Duodenal mucosa (tissue), 2 donors: ENCODE measurements at regions not wholly inside any gene's neighbourhood (a gene's known extent, or its start where the extent isn't known, plus 50 kb on each side); places are given as distances from the start of the nearest gene placed in this dataset.

Source experiments
- H3K27ac ChIP-seq: one replicate; pipeline ENCODE4 v1.7.0; 2013; ENCODE audit warnings: low read depth, low read length
- H3K27me3 ChIP-seq, 2 donors: one replicate each; pipeline ENCODE4 v1.7.0; 2013; ENCODE audit warnings: low read length in 2 of 2, control low read depth in 1 of 2; ENCODE audit not compliant: insufficient read depth in 2 of 2, control insufficient read depth in 1 of 2
- H3K36me3 ChIP-seq, 2 donors: one replicate each; pipeline ENCODE4 v1.7.0; 2013; ENCODE audit warnings: low read length in 2 of 2, control low read depth in 1 of 2; ENCODE audit not compliant: insufficient read depth in 2 of 2, control insufficient read depth in 1 of 2
- H3K4me1 ChIP-seq, 2 donors: one replicate each; pipeline ENCODE4 v1.7.0; 2013; ENCODE audit warnings: low read length in 2 of 2, control low read depth in 1 of 2; ENCODE audit not compliant: insufficient read depth in 2 of 2, control insufficient read depth in 1 of 2
- H3K4me3 ChIP-seq, 2 donors: one replicate each; pipeline ENCODE4 v1.7.0; 2013; ENCODE audit warnings: low read length in 2 of 2, low read depth in 1 of 2
- H3K9ac ChIP-seq, 2 donors: one replicate each; pipeline ENCODE4 v1.7.0; 2013; ENCODE audit warnings: low read length in 2 of 2, low read depth in 1 of 2
- H3K9me3 ChIP-seq, 2 donors: one replicate each; pipeline ENCODE4 v1.7.0; 2013; ENCODE audit warnings: low read length in 2 of 2, control low read depth in 1 of 2; ENCODE audit not compliant: control insufficient read depth in 1 of 2

DNA sequence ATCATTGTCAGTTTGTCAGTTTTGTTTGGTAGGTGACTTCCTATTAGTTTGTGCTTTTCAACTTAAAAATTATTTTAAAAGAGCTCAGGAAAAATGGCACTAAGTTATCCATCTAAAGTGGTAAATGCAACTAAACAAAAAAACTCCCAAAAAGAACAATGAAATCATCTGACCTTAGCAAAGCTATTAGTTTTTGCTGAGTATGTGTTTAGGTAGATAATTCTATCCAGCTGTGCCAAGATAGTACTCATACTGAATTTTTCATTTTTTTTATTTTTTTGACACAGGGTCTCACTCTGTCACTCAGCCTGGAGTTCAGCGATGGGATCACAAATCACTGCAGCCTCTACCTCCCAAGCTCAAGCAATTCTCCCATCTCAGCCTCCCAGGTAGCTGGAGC is 645.3 kb downstream of the TBC1D4 start:
- Histone ChIP-seq H3K36me3 (no peaks in the 10 kb centered on the region), H3K27me3 (no peaks in the 10 kb centered on the region), H3K4me1 (no peaks in the 10 kb centered on the region), H3K27ac (no peak overlapping the region), H3K9me3 (no peaks in the 10 kb centered on the region), H3K4me3 (no peak overlapping the region), H3K9ac (no peak overlapping the region)

DNA sequence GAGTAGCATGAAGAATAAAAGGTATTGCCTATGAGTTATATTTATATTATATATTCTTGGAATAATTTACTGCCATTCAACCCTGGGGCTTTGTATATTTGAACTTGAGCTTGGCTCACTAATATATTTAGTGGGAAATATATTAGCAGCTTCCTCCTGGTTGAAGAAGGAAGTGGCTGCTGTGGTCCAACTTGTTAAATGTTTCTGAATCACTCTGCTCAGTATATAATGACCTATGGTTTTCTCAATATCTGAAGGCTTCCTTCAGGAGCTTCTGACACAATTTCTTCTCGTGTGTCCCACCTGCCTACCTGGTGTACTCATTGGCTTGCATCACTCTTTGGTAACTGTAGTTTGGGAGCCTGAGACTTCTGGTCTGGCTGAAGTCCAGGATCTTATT is 646.4 kb downstream of the TBC1D4 start:
- no peak overlapping the region for H3K27ac ChIP-seq
- H3K9me3 ChIP-seq, result no peaks in the 10 kb centered on the region
- H3K4me3 ChIP-seq, result no peak overlapping the region

DNA sequence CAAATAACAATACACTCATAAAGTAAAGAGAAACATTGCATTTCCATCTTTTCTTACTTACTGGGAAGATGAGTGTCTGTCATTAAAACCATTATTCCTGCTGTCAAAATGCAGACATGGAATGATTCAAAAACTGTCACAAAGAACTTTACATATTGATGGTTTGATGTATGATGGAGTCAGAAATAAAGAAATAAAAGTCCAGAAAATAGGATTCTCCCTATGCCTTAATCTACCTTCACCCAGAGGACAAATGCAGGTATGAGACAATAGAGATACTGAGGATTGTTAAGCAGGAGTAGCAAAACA is 656.1 kb downstream of the TBC1D4 start:
- Histone ChIP-seq H3K36me3 (no peaks in the 10 kb centered on the region), H3K27me3 (no peaks in the 10 kb centered on the region), H3K9ac (no peak overlapping the region), H3K4me1 (no peaks in the 10 kb centered on the region), H3K27ac (no peak overlapping the region), H3K4me3 (no peak overlapping the region), H3K9me3 (no peaks in the 10 kb centered on the region)

More for the DNA sequence above, 646.4 kb downstream of the TBC1D4 start:
- Histone ChIP-seq H3K36me3 (no peaks in the 10 kb centered on the region), H3K9ac (no peak overlapping the region), H3K4me1 (no peaks in the 10 kb centered on the region), H3K27me3 (no peaks in the 10 kb centered on the region)

DNA sequence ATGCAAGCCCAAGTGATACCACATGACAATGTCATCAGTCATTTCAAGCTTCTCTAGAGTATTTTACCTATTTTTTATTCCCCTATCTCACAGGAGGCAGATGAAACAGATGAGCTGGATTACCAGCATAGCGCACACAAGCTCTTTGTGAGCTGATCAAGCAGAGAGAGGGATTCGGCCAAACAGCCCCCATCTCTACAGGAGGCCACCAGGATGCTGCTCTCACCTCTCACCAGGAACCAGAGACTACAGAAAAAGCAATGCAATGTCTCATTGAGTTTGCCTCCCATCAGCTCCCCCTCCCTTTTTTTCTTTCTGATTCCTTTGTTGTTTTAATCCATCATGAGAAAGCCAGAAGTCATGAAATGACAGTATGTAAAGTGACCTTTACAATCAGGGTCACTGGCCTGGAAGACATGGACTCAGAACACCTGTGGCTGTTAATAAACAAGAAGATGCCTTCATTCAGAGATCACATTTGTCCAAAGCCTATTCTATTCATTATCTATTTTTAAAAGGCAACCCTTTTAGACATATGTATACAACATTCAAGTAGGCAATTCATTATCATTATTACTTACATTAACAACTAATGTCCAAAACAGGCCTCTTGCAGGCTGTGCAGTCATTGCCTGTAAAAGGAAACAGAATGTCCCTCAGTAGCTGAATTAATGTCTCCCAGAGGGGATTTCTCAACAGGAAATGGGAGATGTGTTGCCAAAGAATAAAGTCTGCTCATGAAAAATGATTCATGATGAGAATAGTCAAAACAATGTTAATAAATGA is 656.6 kb downstream of the TBC1D4 start:
- no peaks in the 10 kb centered on the region for H3K36me3 ChIP-seq
- no peak overlapping the region for H3K4me3 ChIP-seq
- no peaks in the 10 kb centered on the region for H3K27me3 ChIP-seq
- H3K9ac ChIP-seq, result no peak overlapping the region
- H3K4me1 ChIP-seq, result no peaks in the 10 kb centered on the region
- no peak overlapping the region for H3K27ac ChIP-seq
- H3K9me3 ChIP-seq, result no peaks in the 10 kb centered on the region

DNA sequence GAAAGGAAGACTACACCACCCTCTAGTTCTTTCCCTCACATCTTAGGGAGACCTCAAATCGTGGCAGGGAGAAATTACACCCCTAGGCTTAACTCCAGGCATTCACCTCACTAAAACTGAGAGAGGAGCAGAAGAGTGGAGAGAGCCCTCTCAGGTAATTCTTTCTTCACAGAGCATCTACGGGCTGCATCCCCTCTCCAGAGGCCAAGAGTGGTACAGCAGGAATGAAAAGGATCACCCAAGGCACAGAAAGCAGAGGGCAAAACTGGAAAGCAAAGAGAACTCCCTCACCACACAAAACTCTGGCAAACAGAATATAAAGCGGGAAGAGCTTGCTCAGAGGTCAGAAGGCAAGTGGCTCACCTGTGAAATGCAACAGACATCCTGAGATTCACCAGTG is 661.2 kb downstream of the TBC1D4 start:
- H3K4me1 ChIP-seq, result no peaks in the 10 kb centered on the region
- H3K9me3 ChIP-seq, result no peaks in the 10 kb centered on the region
- H3K27me3 ChIP-seq, result no peaks in the 10 kb centered on the region
- H3K9ac ChIP-seq, result no peak overlapping the region
- H3K27ac ChIP-seq, result no peak overlapping the region
- H3K36me3 ChIP-seq, result no peaks in the 10 kb centered on the region
- H3K4me3 ChIP-seq, result no peak overlapping the region

DNA sequence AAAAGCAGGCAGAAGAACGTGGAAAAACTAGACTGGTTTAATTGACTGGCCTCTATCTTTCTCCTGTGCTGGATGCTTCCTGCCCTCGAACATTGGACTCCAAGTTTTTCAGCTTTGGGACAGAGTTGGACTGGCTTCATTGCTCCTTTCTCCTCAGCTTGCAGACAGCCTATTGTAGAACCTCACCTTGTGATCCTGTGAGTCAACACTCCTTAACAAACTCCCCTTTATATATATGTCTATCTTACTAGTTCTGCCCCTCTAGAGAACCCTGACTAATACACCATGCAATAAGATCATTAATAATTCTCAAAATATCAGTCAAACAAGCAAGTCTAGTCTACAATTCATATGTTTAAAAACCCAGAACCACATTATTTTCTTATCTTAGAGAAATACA is 662.4 kb downstream of the TBC1D4 start:
- Histone ChIP-seq H3K27ac (no peak overlapping the region), H3K27me3 (no peaks in the 10 kb centered on the region), H3K9me3 (no peaks in the 10 kb centered on the region), H3K36me3 (no peaks in the 10 kb centered on the region), H3K4me3 (no peak overlapping the region), H3K4me1 (no peaks in the 10 kb centered on the region), H3K9ac (no peak overlapping the region)

DNA sequence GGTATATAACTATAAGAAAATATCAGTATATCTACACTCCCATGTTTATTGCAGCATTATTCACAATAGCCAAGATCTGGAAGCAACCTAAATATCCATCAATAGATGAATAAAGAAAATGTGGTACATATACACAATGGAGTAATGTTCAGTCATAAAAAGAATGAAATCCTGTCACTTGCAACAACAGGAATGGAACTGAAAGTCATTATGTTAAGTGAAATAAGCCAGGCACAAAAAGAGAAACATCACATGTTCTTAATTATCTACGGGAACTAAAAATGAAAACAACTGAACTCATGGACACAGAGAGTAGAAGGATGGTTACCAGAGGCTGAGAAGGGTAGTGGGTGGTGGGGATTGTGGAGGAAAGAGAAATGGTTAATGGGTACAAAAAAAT is 665.2 kb downstream of the TBC1D4 start:
- Histone ChIP-seq H3K4me1 (no peaks in the 10 kb centered on the region), H3K9ac (no peak overlapping the region), H3K27me3 (no peaks in the 10 kb centered on the region), H3K9me3 (no peaks in the 10 kb centered on the region), H3K27ac (no peak overlapping the region), H3K36me3 (no peaks in the 10 kb centered on the region), H3K4me3 (no peak overlapping the region)

DNA sequence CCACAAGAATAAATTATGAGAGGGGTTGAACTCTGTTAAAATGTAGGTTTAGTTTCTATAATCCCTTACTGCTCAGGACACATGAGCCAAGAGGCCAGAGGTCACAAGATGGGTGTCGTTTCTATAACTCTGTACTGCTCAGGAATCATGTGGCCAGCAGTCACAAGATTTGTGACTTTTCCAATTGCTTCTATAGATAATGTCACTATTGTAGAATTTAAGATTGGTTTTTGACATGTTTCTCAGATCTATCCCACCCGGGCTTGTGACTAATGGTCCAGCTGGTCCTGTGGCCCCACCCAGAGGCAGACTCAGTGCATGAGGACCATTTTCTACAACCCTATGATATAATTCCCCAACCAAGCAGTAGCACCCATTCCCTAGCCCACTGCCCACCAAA is 662.0 kb upstream of the KLF12 start:
- Histone ChIP-seq H3K36me3 (no peaks in the 10 kb centered on the region), H3K4me3 (no peak overlapping the region), H3K9me3 (no peaks in the 10 kb centered on the region), H3K9ac (no peak overlapping the region), H3K4me1 (no peaks in the 10 kb centered on the region), H3K27ac (no peak overlapping the region), H3K27me3 (no peaks in the 10 kb centered on the region)

DNA sequence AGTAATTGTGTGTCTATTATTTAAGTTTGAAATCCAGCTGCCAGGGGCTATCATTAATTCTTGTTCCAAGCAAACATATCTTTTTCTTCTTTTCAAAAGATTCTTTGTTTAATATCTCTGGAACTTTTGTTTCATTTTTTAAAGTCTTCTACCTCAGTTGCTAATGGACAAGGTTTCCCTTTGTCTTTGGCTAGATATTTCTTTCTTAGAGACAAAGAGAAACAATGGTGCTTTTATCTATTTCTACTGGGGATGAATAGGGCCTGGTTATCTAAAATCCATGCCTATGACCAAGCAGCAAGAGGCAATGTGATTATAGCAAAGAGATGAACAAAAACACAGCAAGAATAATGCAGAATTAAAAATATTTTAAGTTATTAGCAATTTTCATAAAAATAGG is 661.3 kb upstream of the KLF12 start:
- Histone ChIP-seq H3K36me3 (no peaks in the 10 kb centered on the region), H3K4me1 (no peaks in the 10 kb centered on the region), H3K9ac (no peak overlapping the region), H3K9me3 (no peaks in the 10 kb centered on the region), H3K4me3 (no peak overlapping the region), H3K27ac (no peak overlapping the region), H3K27me3 (no peaks in the 10 kb centered on the region)

DNA sequence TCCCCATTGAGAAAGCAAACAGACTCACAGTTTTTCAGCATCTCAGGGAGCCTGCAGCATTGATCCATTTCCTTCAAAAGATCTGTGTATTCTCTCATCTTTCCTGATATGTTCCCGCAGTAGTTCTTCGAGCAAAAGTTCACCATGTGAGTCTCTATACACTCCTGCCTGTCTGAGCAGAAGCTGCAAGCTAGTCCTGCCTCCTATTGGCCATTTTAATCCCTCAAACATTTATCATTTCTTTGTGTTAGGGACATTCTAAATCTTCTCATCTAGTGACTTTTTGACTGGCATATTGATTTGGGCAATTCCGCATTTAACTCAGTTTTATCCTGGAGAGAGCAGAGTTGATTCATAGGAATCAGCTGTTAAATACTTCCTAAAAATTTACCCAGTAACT is 660.4 kb upstream of the KLF12 start:
- no peaks in the 10 kb centered on the region for H3K4me1 ChIP-seq

DNA sequence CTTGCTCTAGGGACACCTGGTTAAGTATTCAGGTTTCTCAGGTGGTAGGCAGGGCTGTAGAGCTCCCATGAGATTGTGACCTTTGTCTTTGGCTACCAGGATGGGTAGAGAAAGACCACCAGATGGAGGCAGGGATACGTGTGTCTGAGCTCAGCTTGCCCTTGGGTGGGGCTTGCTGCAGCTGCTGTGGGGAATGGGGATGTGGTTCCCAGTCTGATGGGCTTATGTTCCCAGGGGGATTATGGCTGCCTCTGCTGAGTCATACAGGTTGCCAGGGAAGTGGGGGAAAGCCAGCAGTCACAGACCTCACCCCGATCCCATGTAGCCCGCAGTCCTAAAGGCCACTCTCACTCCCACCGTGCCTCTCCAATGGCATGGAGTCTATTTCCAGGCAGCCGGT is 659.9 kb upstream of the KLF12 start:
- Histone ChIP-seq H3K4me3 (no peak overlapping the region), H3K27me3 (no peaks in the 10 kb centered on the region), H3K9me3 (no peaks in the 10 kb centered on the region), H3K27ac (no peak overlapping the region), H3K9ac (no peak overlapping the region), H3K4me1 (no peaks in the 10 kb centered on the region), H3K36me3 (no peaks in the 10 kb centered on the region)

More for the DNA sequence above, 660.4 kb upstream of the KLF12 start:
- no peak overlapping the region for H3K9ac ChIP-seq
- no peak overlapping the region for H3K4me3 ChIP-seq
- no peaks in the 10 kb centered on the region for H3K27me3 ChIP-seq
- no peaks in the 10 kb centered on the region for H3K36me3 ChIP-seq
- H3K27ac ChIP-seq, result no peak overlapping the region
- no peaks in the 10 kb centered on the region for H3K9me3 ChIP-seq
